WTC11 (cell line): ENCODE measurements at regions not wholly inside any gene's neighbourhood (a gene's known extent, or its start where the extent isn't known, plus 50 kb on each side); places are given as distances from the start of the nearest gene placed in this dataset.

Source experiments
- ATAC-seq: fragments of 200-7000 bp; cut with Tn5 transposase; 2 replicates; pipeline ENCODE4 v1.10.0; 2021; ENCODE audit warnings: mild to moderate bottlenecking, moderate library complexity
- CTCF ChIA-PET: fragments of 300-600 bp; sonication (Branson Sonifier 250); formaldehyde crosslinking; loops from one replicate; lab custom pipeline; 2021; ENCODE audit warnings: antibody characterized with exemption; lab: Charles Lee
- POLR2A ChIA-PET: fragments of 350-600 bp; sonication (Branson Sonifier 250); formaldehyde crosslinking; loops from one replicate; lab custom pipeline; 2021; ENCODE audit warnings: antibody characterized with exemption; lab: Charles Lee
- DNase-seq: peaks from one replicate; pipeline ENCODE4 v3.0.0; 2021; ENCODE audit warnings: low spot score
- H3K27ac Mint-ChIP-seq: 2 replicates; pipeline ENCODE4 v1.8.0; 2021; ENCODE audit warnings: mixed read lengths
- H3K27me3 Mint-ChIP-seq: 2 replicates; pipeline ENCODE4 v1.8.0; 2021; ENCODE audit warnings: low read depth, mild to moderate bottlenecking, moderate library complexity, mixed read lengths
- H3K36me3 Mint-ChIP-seq: 2 replicates; pipeline ENCODE4 v1.8.0; 2021; ENCODE audit warnings: mixed read lengths
- H3K4me1 Mint-ChIP-seq: 2 replicates; pipeline ENCODE4 v1.8.0; 2022; ENCODE audit warnings: mixed read lengths
- H3K4me3 Mint-ChIP-seq: 2 replicates; pipeline ENCODE4 v1.8.0; 2021; ENCODE audit warnings: mild to moderate bottlenecking, moderate library complexity, mixed read lengths
- H3K9me3 Mint-ChIP-seq: 2 replicates; pipeline ENCODE4 v1.8.0; 2021; ENCODE audit warnings: mixed read lengths
- ATF1 ChIP-seq: sonication (generic); formaldehyde crosslinking; IDR thresholded peaks from 2 replicates; pipeline ENCODE4 v1.8.1; 2023; ENCODE audit warnings: mild to moderate bottlenecking, moderate library complexity, missing genetic modification reagents
- CBFB ChIP-seq: sonication (generic); formaldehyde crosslinking; IDR thresholded peaks from 2 replicates; pipeline ENCODE4 v1.8.1; 2022; ENCODE audit warnings: mild to moderate bottlenecking, low read depth, missing genetic modification reagents
- CTCF ChIP-seq: fragments of 200-600 bp; IDR thresholded peaks from 2 replicates; pipeline ENCODE4 v1.8.0; 2022; ENCODE audit warnings: antibody characterized with exemption
- ETV6 ChIP-seq: sonication (generic); formaldehyde crosslinking; IDR thresholded peaks from 2 replicates; pipeline ENCODE4 v1.8.1; 2022; ENCODE audit warnings: mild to moderate bottlenecking, missing genetic modification reagents
- FOXP1 ChIP-seq: sonication (generic); formaldehyde crosslinking; IDR thresholded peaks from 2 replicates; pipeline ENCODE4 v1.8.0; 2022; ENCODE audit warnings: missing genetic modification reagents, mild to moderate bottlenecking, moderate library complexity, borderline replicate concordance
- KAT7 ChIP-seq: sonication (generic); formaldehyde crosslinking; IDR thresholded peaks from 2 replicates; pipeline ENCODE4 v1.8.1; 2023; ENCODE audit warnings: missing genetic modification reagents, mild to moderate bottlenecking, borderline replicate concordance
- MAX ChIP-seq: sonication (generic); formaldehyde crosslinking; IDR thresholded peaks from 2 replicates; pipeline ENCODE4 v1.8.0; 2022; ENCODE audit warnings: mild to moderate bottlenecking, missing genetic modification reagents
- MLX ChIP-seq: sonication (generic); formaldehyde crosslinking; IDR thresholded peaks from 2 replicates; pipeline ENCODE4 v1.8.1; 2023; ENCODE audit warnings: mild to moderate bottlenecking, missing genetic modification reagents, moderate library complexity
- SMAD3 ChIP-seq: sonication (generic); formaldehyde crosslinking; IDR thresholded peaks from 2 replicates; pipeline ENCODE4 v1.8.0; 2022; ENCODE audit warnings: missing genetic modification reagents, mild to moderate bottlenecking, borderline replicate concordance
- SP1 ChIP-seq: sonication (generic); formaldehyde crosslinking; conservative IDR thresholded peaks from 2 replicates; pipeline ENCODE4 v1.8.1; 2022; ENCODE audit warnings: missing genetic modification reagents
- ZNF121 ChIP-seq: sonication (generic); formaldehyde crosslinking; IDR thresholded peaks from 2 replicates; pipeline ENCODE4 v1.8.0; 2023; ENCODE audit warnings: missing genetic modification reagents
- ZNF416 ChIP-seq: fragments of 250-450 bp; sonication (Bioruptor Pico); IDR thresholded peaks from 2 replicates; pipeline ENCODE4 v1.9.0; 2021; ENCODE audit warnings: mild to moderate bottlenecking, inconsistent platforms
- ZNF671 ChIP-seq: fragments of 250-450 bp; sonication (Bioruptor Pico); IDR thresholded peaks from 2 replicates; pipeline ENCODE4 v1.8.0; 2021; ENCODE audit warnings: mild to moderate bottlenecking
- TF ChIP-seq, protein P1 (sequence below): sonication (generic); formaldehyde crosslinking; IDR thresholded peaks from 2 replicates; pipeline ENCODE4 v1.8.1; 2022; ENCODE audit warnings: mild to moderate bottlenecking, missing genetic modification reagents, moderate library complexity, borderline replicate concordance
- TF ChIP-seq, protein P2 (sequence below): fragments of 250-450 bp; sonication (Bioruptor Pico); IDR thresholded peaks from 2 replicates; pipeline ENCODE4 v1.9.0; 2021; ENCODE audit warnings: mild to moderate bottlenecking
- TF ChIP-seq, protein P3 (sequence below): sonication (generic); formaldehyde crosslinking; IDR thresholded peaks from 2 replicates; pipeline ENCODE4 v1.8.1; 2022; ENCODE audit warnings: missing genetic modification reagents, borderline replicate concordance
- TF ChIP-seq, protein P4 (sequence below): sonication (generic); formaldehyde crosslinking; IDR thresholded peaks from 2 replicates; pipeline ENCODE4 v1.8.1; 2023; ENCODE audit warnings: mild to moderate bottlenecking, missing genetic modification reagents

GRCh38 chr4:89382439-89382838, 74.8 kb upstream of the GPRIN3 start (continued):
- TF ChIP-seq CTCF (no peak), SMAD3 (CRISPR knock-in tag) (no peak), MLX (CRISPR knock-in tag) (no peak), KAT7 (CRISPR knock-in tag) (no peak), ATF1 (CRISPR knock-in tag) (no peak), ZNF121 (CRISPR knock-in tag) (no peak), SP1 (CRISPR knock-in tag) (no peak)

DNA sequence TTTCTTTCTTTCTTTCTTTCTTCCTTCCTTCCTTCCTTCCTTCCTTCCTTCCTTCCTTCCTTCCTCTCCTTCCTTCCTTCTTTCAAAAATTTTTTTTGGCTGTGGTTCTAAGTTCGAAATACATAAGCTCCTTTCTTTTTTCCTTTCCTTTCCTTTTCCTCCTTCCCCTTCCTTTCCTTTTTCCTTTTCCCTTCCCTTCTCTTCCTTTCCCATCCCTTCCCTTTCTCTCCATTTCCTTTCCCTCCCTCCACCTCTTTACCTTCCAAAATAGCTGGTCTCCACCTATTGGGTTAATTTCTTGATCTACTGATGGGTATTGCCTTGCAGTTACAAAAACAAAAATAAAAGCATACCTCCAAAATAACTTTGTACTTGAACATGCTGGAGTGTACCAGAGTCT, 73.4 kb upstream of the GPRIN3 start:
- H3K4me1 Mint-ChIP-seq: no peaks in the 10 kb centered on the region
- no peak for ATAC-seq
- no peaks in the 10 kb centered on the region for H3K27me3 Mint-ChIP-seq
- POLR2A ChIA-PET: no interaction called here
- CTCF ChIA-PET: no interaction called here
- no peaks in the 10 kb centered on the region for H3K36me3 Mint-ChIP-seq
- DNase-seq: no peak
- H3K27ac Mint-ChIP-seq: no peak overlapping the region
- TF ChIP-seq ATF1 (CRISPR knock-in tag) (no peak), CBFB (CRISPR knock-in tag) (no peak), ETV6 (CRISPR knock-in tag) (no peak), FOXP1 (CRISPR knock-in tag) (no peak), ZNF416 (CRISPR knock-in tag) (no peak), MAX (CRISPR knock-in tag) (no peak), ZNF671 (no peak)
- TF ChIP-seq, protein P1, sequence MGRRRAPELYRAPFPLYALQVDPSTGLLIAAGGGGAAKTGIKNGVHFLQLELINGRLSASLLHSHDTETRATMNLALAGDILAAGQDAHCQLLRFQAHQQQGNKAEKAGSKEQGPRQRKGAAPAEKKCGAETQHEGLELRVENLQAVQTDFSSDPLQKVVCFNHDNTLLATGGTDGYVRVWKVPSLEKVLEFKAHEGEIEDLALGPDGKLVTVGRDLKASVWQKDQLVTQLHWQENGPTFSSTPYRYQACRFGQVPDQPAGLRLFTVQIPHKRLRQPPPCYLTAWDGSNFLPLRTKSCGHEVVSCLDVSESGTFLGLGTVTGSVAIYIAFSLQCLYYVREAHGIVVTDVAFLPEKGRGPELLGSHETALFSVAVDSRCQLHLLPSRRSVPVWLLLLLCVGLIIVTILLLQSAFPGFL (CRISPR knock-in tag): no peak
- TF ChIP-seq, protein P2, sequence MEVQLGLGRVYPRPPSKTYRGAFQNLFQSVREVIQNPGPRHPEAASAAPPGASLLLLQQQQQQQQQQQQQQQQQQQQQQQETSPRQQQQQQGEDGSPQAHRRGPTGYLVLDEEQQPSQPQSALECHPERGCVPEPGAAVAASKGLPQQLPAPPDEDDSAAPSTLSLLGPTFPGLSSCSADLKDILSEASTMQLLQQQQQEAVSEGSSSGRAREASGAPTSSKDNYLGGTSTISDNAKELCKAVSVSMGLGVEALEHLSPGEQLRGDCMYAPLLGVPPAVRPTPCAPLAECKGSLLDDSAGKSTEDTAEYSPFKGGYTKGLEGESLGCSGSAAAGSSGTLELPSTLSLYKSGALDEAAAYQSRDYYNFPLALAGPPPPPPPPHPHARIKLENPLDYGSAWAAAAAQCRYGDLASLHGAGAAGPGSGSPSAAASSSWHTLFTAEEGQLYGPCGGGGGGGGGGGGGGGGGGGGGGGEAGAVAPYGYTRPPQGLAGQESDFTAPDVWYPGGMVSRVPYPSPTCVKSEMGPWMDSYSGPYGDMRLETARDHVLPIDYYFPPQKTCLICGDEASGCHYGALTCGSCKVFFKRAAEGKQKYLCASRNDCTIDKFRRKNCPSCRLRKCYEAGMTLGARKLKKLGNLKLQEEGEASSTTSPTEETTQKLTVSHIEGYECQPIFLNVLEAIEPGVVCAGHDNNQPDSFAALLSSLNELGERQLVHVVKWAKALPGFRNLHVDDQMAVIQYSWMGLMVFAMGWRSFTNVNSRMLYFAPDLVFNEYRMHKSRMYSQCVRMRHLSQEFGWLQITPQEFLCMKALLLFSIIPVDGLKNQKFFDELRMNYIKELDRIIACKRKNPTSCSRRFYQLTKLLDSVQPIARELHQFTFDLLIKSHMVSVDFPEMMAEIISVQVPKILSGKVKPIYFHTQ (CRISPR knock-in tag): no peak
- TF ChIP-seq, protein P3, sequence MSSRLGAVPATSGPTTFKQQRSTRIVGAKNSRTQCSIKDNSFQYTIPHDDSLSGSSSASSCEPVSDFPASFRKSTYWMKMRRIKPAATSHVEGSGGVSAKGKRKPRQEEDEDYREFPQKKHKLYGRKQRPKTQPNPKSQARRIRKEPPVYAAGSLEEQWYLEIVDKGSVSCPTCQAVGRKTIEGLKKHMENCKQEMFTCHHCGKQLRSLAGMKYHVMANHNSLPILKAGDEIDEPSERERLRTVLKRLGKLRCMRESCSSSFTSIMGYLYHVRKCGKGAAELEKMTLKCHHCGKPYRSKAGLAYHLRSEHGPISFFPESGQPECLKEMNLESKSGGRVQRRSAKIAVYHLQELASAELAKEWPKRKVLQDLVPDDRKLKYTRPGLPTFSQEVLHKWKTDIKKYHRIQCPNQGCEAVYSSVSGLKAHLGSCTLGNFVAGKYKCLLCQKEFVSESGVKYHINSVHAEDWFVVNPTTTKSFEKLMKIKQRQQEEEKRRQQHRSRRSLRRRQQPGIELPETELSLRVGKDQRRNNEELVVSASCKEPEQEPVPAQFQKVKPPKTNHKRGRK (CRISPR knock-in tag): no peak
- TF ChIP-seq, protein P4, sequence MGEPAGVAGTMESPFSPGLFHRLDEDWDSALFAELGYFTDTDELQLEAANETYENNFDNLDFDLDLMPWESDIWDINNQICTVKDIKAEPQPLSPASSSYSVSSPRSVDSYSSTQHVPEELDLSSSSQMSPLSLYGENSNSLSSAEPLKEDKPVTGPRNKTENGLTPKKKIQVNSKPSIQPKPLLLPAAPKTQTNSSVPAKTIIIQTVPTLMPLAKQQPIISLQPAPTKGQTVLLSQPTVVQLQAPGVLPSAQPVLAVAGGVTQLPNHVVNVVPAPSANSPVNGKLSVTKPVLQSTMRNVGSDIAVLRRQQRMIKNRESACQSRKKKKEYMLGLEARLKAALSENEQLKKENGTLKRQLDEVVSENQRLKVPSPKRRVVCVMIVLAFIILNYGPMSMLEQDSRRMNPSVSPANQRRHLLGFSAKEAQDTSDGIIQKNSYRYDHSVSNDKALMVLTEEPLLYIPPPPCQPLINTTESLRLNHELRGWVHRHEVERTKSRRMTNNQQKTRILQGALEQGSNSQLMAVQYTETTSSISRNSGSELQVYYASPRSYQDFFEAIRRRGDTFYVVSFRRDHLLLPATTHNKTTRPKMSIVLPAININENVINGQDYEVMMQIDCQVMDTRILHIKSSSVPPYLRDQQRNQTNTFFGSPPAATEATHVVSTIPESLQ (CRISPR knock-in tag): no peak
- no peak overlapping the region for H3K4me3 Mint-ChIP-seq
- H3K9me3 Mint-ChIP-seq: peaks cover 35% of the 10 kb centered on the region
